BJ (cell line): ENCODE measurements at regions not wholly inside any gene's neighbourhood (a gene's known extent, or its start where the extent isn't known, plus 50 kb on each side); places are given as distances from the start of the nearest gene placed in this dataset. TPM values are rescaled to one million over a fixed set of nuclear protein-coding genes. Genes with fewer than 3 reads are reported as not detected.

Experiments
- CTCF ChIA-PET: fragments of 350-600 bp; formaldehyde crosslinking; extraction: SDS; loops from one replicate; lab custom pipeline; 2021; ENCODE audit warnings: antibody characterized with exemption, inconsistent platforms; lab: Yijun Ruan, JAX
- POLR2A ChIA-PET: fragments of 300-600 bp; sonication (Branson Sonifier 250); formaldehyde crosslinking; extraction: SDS; loops from one replicate; lab custom pipeline; 2021; ENCODE audit warnings: antibody characterized with exemption; lab: Charles Lee
- DNase-seq: peaks from one replicate; pipeline ENCODE4 v3.0.0-alpha.2; 2011; ENCODE audit warnings: low read depth
- H3K27me3 ChIP-seq: 2 replicates; pipeline ENCODE4 v1.6.0; 2011; ENCODE audit warnings: low read length; ENCODE audit not compliant: control insufficient read depth, insufficient read depth
- H3K36me3 ChIP-seq: 2 replicates; pipeline ENCODE4 v1.5.1; 2011; ENCODE audit warnings: low read length; ENCODE audit not compliant: control insufficient read depth, insufficient read depth
- H3K4me3 ChIP-seq: 2 replicates; pipeline ENCODE4 v1.5.1; 2011; ENCODE audit warnings: low read depth, mild to moderate bottlenecking, control low read depth, low read length
- CTCF ChIP-seq: IDR thresholded peaks from 2 replicates; pipeline ENCODE4 v1.5.1; 2011; ENCODE audit warnings: low read depth, mild to moderate bottlenecking, control low read depth, inconsistent platforms, low read length, moderate library complexity; ENCODE audit not compliant: insufficient read depth
- small RNA-seq: library from RNA; depleted of rRNA; stranded (forward); fragments of <200 nt; gene quantifications from one replicate; pipeline ENCODE3, GENCODE V24; 2012; ENCODE audit warnings: low replicate concordance, low read depth; ENCODE audit not compliant: insufficient read length

GRCh38 chr12:118912697-118913270 lies 68.6 kb upstream of the SRRM4 start:
- ChIA-PET POLR2A (no interaction called here), CTCF (no interaction called here)
- no peak overlapping the region for H3K4me3 ChIP-seq
- H3K27me3 ChIP-seq: no peaks in the 10 kb centered on the region
- no peak for DNase-seq
- H3K36me3 ChIP-seq: no peaks in the 10 kb centered on the region
- TF ChIP-seq CTCF: no peak

- no peaks in the 10 kb centered on the region for H3K36me3 ChIP-seq
- POLR2A ChIA-PET: no interaction called here
- TF ChIP-seq CTCF: no peak
- no peaks in the 10 kb centered on the region for H3K27me3 ChIP-seq
- DNase-seq: no peak
- no peak overlapping the region for H3K4me3 ChIP-seq
- CTCF ChIA-PET: no interaction called here
Observed at GRCh38 chr12:118921761-118922160, 59.6 kb upstream of the SRRM4 start.

- no peak for DNase-seq
- Histone ChIP-seq H3K4me3 (no peak overlapping the region), H3K27me3 (no peaks in the 10 kb centered on the region), H3K36me3 (no peaks in the 10 kb centered on the region)
- no peak for TF ChIP-seq CTCF
- ChIA-PET CTCF (no interaction called here), POLR2A (no interaction called here)
Observed at GRCh38 chr12:118922405-118922804, 58.9 kb upstream of the SRRM4 start.

- no peak overlapping the region for H3K4me3 ChIP-seq
- no peak for DNase-seq
- no peaks in the 10 kb centered on the region for H3K36me3 ChIP-seq
- no peak for TF ChIP-seq CTCF
- CTCF ChIA-PET: no interaction called here
- POLR2A ChIA-PET: no interaction called here
- H3K27me3 ChIP-seq: no peaks in the 10 kb centered on the region
Observed at GRCh38 chr12:118925407-118925806, 55.9 kb upstream of the SRRM4 start.

- Histone ChIP-seq H3K4me3 (no peak overlapping the region), H3K27me3 (no peaks in the 10 kb centered on the region), H3K36me3 (no peaks in the 10 kb centered on the region)
- CTCF ChIA-PET: no interaction called here
- POLR2A ChIA-PET: no interaction called here
- no peak for DNase-seq
- no peak for TF ChIP-seq CTCF
Observed at GRCh38 chr12:118925826-118926225, 55.5 kb upstream of the SRRM4 start.

Small RNA genes lying in the stretch of these regions (small RNA-seq; reads per million reads assigned to genes)
- gene RF00428: not detected
- gene RNA5SP374: not detected
